ENCODE measurements at regions not wholly inside any gene's neighbourhood (a gene's known extent, or its start where the extent isn't known, plus 50 kb on each side); places are given as distances from the start of the nearest gene placed in this dataset.

DNA sequence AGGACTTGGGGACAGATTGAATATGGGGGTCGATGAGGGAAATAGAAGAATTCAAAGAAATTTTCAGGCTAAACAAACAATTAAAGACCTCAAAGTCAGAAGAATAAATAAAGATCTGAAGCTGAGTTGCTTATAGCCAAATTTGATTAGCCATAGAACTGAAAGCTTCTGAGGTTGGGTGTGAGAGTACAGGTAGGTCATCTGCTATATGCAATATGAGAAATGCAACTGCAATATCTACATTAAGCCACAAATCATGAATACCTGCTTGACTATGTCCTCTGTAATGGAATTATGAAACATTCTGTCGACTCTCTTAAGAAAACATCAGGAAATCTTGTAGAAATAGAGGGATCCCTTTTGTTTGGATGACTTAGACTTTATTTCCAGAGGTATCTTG, 192.1 kb upstream of the PCDH15 start:
- TF ChIP-seq CTCF (IDR thresholded peaks at IDR 0.05) = no peak
- TF ChIP-seq POLR2A (IDR thresholded peaks at IDR 0.05) = no peak

All from esophagus squamous epithelium (tissue), 4 donors.